HG03575 (cell line): ENCODE measurements at regions not wholly inside any gene's neighbourhood (a gene's known extent, or its start where the extent isn't known, plus 50 kb on each side); places are given as distances from the start of the nearest gene placed in this dataset.
A peak's percentile ranks its signal among the peaks of the same experiment; 100 is the strongest.

Experiments
- ATAC-seq: cut with Tn5 transposase; IDR thresholded peaks from one replicate; pipeline ENCODE4 v1.9.1; 2021; ENCODE audit not compliant: unreplicated experiment, insufficient number of reproducible peaks, low FRiP score; ENCODE audit errors: extremely low read depth

GRCh38 chrX:121259170-121259569, 211.8 kb downstream of the GLUD2 start:
- ATAC-seq = no peak

- ATAC-seq = no peak
Measured at GRCh38 chrX:121260596-121261240, 213.3 kb downstream of the GLUD2 start.

- no peak for ATAC-seq
Measured at GRCh38 chrX:121283921-121284320, 236.5 kb downstream of the GLUD2 start.

DNA sequence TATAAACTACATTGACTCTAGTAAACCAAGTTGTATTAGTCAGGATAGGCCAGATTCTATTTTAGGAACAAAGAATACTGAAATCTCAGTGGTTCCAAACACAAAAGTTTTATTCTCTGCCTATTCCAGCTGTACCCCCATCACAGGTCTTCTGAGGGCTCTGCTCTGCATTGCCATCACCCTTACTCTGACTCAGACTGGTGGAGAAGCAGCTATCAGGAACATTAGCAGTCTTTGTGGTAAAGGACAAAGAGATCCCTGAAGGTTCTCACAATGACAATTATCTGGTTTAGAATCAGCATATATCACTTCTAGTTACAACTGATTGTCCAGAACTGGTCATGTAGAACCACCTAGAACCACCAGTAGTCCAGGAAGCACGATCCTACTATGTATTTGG, 251.1 kb downstream of the GLUD2 start:
- no peak for ATAC-seq

- ATAC-seq = no peak
Measured at GRCh38 chrX:121301356-121301755, 253.9 kb downstream of the GLUD2 start.

DNA sequence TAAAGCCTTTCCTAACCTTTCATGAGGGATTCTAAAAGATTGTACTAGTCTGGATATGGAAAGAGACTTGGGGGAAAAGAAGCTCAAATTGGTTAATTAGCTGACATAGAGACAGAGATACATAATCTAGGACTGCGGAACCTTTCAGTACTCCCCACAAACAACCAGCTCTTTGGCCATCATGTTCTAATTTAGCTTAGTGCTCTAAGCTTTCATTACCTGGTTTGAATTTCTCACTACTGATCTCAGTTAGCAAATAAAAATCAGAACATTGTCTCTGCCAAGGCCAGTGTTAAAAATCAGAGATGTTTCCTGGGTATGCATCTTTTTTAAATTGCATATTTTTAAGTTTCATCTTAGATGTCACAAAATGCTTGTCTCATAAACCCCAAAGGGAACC, 254.4 kb downstream of the GLUD2 start:
- ATAC-seq = no peak

DNA sequence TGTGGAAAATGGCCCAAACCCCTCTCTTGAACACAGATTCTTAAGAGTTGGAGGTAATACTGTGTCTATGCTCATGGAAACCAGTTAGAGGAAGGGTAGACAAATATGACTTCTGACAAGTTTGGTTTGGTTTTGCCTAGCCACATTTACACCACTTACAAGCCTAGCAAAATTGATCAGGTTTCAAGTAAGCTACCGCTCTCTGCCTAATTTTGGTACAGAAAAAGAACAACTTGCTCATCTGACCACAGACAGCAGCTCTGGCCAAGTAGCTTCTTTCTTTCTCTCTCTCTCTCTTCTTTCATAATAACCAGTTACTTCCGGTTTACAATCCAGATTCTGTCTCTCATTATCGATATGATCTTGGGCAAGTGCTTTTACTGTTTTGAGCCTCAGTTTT, 260.0 kb downstream of the GLUD2 start:
- peak; percentile 75 for ATAC-seq

- peak; percentile 63 for ATAC-seq
Measured at GRCh38 chrX:121308276-121308805, 260.9 kb downstream of the GLUD2 start.

DNA sequence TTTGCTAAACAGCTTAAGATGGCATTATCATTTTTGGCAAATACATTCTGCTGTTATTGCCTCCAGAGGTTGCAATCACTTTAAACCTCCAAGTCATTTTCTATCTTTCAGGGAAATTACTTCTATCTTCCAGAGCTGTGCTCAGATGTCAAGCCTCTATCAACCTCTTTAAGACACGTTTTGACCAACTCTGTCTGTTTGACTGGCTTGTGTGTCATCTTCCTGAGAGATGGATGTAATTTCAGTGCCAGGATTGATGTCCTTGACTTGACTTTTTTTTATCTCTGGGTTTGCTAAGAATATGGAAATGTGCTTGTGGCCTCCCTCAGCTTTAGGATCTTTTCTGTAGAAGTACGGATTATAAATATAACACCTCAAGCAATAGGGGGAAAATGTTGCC, 263.4 kb downstream of the GLUD2 start:
- no peak for ATAC-seq

DNA sequence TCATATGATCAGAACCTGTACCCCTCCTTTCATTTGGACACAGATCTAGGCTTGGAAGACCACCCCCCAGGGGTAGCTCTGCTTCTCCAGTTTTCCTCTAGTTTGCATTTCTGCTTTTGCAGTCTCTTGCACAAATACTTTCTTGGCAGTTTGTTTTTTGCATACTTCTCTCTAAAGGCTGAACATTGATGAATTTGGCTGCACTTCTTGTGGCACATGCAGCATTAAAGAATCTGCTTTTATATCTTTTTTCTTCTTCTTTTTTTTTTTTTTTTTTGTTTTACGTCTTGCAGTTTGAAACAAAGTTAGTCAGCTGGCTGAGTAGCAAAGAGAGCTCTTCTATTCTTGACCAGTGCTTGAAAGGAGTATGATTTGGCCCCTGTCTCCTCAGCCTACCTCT, 273.0 kb downstream of the GLUD2 start:
- ATAC-seq = no peak

- ATAC-seq = no peak
Measured at GRCh38 chrX:121322159-121322558, 274.7 kb downstream of the GLUD2 start.

DNA sequence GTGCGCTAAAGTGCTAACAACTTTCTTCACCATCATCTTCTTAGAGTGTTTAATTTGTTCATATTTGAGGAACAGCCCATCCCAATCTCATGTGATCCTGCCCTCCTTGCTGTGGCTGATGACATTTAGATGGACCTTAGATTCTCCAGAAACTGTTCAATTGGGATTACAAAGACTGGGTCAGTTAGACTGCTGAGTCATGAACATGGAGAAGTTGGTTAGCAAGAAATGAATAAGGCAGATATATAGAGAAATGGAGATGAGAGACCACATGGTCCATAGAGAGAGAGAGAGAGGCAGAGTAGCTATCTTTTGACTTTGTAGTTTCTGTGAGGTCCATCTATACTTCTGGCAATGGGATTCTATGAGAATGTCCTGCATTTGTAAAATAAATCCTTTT, 275.9 kb downstream of the GLUD2 start:
- ATAC-seq = no peak

DNA sequence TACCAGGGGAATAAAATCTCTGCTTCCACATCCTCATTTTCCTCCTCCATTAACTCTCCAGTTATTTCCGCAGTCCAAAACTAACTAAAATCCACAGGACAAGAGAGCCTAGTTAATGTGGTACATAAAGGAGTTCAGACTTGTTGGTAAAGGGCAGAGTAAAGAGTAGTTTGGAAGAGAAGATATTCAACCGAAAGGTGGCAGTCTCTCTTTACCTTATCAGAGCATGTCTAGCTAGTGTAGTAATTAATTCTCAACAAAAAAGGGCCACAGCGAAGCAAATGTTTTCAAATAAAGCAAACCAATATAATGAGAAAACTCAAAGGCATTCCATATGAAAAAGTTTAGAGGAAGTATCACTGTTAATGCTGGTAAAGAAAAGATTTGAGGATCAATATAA, 286.5 kb downstream of the GLUD2 start:
- ATAC-seq = no peak

- ATAC-seq = no peak
Measured at GRCh38 chrX:121336831-121337421, 289.5 kb downstream of the GLUD2 start.

- ATAC-seq = no peak
Measured at GRCh38 chrX:121337816-121338215, 290.4 kb downstream of the GLUD2 start.

DNA sequence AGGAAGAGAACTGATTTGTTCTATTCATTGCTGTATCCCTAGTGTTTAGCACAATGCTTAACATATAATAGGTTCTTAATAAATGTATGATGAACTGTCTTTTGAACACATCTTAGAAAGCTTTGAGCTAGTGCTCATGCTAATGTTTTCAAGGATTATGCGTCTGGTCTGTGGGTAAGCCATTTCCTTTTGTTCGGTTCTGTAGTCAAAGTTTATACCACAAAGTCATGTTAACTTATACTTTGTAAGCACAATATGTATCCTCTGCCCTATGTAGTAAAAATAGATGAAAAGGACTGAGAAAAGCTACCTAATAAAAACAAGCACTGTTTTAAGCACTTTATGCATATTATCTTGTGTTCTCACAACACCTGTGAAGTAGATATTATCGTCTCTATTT, 301.9 kb downstream of the GLUD2 start:
- no peak for ATAC-seq

DNA sequence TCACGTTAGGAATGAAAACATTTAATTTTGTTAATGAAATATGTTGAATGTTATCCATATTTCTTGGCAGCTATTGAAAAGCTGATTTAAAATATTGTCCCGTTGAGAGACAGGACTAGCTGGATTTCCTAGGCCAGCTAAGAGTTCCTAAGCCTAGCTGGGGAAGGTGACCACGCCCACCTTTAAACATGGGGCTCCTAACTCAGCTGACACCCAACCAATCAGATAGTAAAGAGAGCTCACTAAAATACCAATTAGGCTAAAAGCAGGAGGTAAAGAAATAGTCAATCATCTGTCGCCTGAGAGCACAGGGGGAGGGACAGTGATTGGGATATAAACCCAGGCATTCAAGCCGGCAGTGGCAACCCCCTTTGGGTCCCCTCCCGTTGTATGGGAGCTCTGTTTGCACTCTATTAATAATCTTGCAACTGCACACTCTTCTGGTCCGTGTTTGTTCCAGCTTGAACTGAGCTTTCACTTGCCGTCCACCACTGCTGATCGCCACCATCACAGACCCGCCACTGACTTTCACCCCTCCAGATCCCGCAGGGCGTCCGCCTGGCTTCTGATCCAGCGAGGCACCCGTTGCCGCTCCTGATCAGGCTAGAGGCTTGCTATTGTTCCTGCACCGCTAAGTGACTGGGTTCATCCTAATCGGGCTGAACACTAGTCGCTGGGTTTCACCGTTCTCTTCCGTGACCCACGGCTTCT, 308.9 kb downstream of the GLUD2 start:
- ATAC-seq = no peak

DNA sequence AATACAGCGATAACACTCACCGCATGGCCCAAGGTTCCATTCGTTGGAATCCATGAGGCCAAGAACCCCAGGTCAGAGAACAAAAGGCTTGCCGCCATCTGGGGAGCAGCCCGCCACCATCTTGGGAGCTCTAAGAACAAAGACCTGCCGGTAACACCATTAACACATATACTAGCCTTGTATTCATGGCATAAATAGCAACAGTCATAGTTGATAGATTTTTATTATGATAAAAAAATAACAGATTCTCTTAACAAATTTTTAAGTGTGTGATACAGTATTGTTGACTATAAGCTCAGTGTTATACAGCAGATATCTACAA, 309.4 kb downstream of the GLUD2 start:
- no peak for ATAC-seq

GRCh38 chrX:121360280-121360679, 312.9 kb downstream of the GLUD2 start:
- no peak for ATAC-seq

DNA sequence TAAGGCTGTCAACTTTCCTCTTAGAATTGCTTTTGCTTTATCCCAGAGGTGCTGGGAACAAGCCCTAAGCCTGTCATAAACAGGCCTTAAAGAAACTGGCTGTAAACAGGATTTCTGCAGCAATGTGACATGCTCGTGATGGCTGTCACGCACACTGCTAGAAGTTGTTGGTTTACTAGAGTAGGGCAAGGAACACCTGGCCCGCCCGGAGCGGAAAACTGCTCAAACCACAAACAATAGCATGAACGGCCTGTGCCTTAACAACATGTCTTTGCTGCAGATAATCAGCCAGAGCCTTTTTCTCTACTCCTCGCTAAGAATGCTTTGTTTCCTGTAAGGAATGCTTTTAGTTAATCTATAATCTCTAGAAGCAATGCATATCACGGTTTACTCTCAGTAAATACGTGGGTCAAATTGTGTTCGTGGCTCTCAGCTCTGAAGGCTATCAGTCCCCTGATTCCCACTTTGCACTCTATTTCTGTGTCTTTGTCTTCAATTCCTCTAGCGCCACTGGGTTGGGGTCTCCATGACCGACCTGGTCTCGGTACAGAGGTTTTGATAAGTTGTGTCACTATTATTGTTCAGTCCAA, 318.3 kb downstream of the GLUD2 start:
- no peak for ATAC-seq
